Right kidney (tissue), 1 donor: ENCODE measurements at regions not wholly inside any gene's neighbourhood (a gene's known extent, or its start where the extent isn't known, plus 50 kb on each side); places are given as distances from the start of the nearest gene placed in this dataset.
"Not testable (repeated sequence)": the region's sequence is repeated elsewhere in the genome, so short reads cannot be mapped to it uniquely, and the experiment has no call there.

Source experiments
- DNase-seq: peaks from one replicate; pipeline ENCODE4 v3.0.0-alpha.2; 2016

DNA sequence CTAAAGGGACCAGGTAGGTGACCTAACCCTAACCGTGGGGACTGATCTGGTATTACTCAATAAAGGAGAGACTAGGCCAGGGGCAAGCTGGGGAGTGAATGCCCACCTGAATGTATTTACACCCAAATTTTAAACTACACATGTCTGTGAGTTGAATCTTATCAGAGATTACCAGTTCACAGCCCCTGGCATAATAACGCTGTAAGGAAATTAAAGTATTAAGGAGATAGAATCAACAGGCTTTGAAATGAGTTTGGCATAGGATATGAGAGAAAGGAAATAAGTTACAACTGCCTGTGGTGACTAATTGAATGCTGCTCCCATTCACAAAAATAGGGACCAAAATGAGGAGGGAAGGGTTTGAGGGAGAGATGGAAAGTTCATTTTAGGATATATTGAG is 593.3 kb downstream of the CSNK1G3 start:
- DNase-seq: no peak

- no peak for DNase-seq
Measured at GRCh38 chr5:124104821-124105220, 592.8 kb downstream of the CSNK1G3 start.

- no peak for DNase-seq
Measured at GRCh38 chr5:124104344-124104743, 592.4 kb downstream of the CSNK1G3 start.

DNA sequence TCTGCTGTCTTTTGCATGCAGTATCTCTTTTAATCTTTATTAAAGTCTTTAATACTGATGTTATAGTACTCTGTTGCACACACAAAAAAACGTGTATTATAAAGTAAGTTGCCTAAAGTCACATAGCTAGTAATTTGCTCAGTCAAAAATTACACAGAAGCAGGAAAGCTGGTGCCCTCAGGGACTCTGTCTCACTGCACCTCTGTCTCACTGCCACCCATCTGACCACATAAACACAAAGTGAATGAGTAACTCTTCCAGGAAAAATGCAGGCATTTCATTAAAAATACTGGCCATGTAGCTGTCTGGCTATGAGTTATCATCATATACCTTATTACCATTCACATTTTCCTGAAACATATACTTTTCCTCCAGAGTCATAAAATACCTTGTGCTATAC is 591.7 kb downstream of the CSNK1G3 start:
- DNase-seq: no peak

DNA sequence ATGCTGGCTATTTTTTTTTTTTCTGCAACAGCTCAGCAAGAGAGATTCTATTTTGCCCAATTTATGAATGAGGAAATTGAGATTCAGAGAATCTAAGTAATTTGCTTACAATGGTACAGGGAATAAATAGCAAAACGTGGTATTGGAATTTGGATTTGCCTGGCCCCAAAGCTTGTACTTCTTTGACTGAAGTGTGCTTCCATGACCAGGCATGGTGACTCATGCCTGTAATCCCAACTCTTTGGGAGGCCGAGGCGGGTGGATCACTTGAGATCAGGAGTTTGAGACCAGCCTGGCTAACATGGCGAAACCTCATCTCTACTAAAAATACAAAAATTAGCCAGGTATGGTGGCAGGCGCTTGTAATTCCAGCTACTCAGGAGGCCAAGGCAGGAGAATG is 591.1 kb downstream of the CSNK1G3 start:
- DNase-seq: not testable (repeated sequence)

GRCh38 chr5:124102486-124102885 is 590.5 kb downstream of the CSNK1G3 start:
- no peak for DNase-seq

- DNase-seq: no peak
Measured at GRCh38 chr5:124093658-124094057, 581.7 kb downstream of the CSNK1G3 start.

GRCh38 chr5:124090115-124090514 is 578.1 kb downstream of the CSNK1G3 start:
- no peak for DNase-seq

- DNase-seq: no peak
Measured at GRCh38 chr5:124089578-124089977, 577.6 kb downstream of the CSNK1G3 start.

- no peak for DNase-seq
Measured at GRCh38 chr5:124088289-124089032, 576.5 kb downstream of the CSNK1G3 start.

DNA sequence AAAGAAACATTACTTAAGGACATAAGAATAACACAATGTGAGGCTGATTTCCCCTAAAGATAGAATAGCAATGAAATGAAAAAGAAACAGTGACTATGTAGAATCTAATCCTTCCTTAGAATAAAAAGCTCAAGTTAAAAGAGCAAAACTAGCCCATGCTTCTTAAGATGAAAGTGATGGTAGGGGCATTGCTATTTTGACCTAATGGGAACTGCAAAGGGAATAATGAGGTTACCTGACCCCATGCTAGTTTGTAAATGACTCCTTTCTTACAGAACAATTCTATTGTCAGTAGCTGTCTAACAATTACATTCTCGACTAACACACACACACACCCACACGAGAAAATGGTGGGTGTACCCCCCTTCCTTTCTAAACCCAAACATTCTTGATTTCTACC is 575.8 kb downstream of the CSNK1G3 start:
- DNase-seq: no peak

GRCh38 chr5:124080256-124080655 is 568.3 kb downstream of the CSNK1G3 start:
- no peak for DNase-seq

DNA sequence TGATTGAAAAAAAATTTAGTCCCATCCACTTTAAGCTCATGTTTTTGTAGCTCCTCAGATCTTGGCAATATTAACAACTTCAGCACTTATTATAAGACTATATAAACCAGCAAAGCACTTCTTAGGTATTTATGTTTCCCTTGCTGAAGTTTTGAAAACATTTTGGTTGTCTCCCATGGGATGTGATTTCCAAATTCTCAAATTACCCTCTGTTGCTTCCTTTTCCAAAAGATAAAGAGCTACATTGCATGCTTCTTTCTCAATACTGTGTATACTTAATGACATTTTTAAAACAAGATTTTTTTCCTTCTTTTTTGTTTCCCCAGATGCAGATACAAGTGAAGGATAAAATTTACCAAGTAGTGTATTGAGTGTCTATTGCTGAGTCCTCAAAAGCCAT is 567.1 kb downstream of the CSNK1G3 start:
- no peak for DNase-seq

GRCh38 chr5:124074500-124074899 is 562.5 kb downstream of the CSNK1G3 start:
- no peak for DNase-seq

- no peak for DNase-seq
Measured at GRCh38 chr5:124072570-124072969, 560.6 kb downstream of the CSNK1G3 start.

GRCh38 chr5:124071039-124071438 is 559.1 kb downstream of the CSNK1G3 start:
- no peak for DNase-seq

- DNase-seq: no peak
Measured at GRCh38 chr5:124065508-124065907, 553.5 kb downstream of the CSNK1G3 start.

GRCh38 chr5:124064956-124065355 is 553.0 kb downstream of the CSNK1G3 start:
- no peak for DNase-seq

DNA sequence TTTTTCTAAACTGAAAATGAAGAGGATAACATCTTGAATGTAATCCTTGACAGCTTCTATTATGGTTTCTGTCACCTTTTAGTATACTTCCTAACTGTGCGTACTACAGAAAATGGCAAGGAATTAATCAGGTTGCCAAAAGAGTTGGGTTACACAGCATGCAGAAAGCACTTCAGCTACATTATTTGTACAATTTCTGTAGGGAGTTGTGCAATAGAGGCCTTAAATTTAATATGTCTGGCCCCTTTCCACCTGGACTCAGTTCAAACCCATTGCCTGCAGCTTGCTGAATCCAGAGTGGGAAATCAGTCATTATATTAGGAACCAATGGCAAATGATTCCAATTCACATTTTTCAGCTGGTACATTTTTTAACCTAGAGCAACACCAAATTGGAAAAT is 549.7 kb downstream of the CSNK1G3 start:
- DNase-seq: no peak

GRCh38 chr5:124061068-124061430 is 549.1 kb downstream of the CSNK1G3 start:
- DNase-seq: no peak

DNA sequence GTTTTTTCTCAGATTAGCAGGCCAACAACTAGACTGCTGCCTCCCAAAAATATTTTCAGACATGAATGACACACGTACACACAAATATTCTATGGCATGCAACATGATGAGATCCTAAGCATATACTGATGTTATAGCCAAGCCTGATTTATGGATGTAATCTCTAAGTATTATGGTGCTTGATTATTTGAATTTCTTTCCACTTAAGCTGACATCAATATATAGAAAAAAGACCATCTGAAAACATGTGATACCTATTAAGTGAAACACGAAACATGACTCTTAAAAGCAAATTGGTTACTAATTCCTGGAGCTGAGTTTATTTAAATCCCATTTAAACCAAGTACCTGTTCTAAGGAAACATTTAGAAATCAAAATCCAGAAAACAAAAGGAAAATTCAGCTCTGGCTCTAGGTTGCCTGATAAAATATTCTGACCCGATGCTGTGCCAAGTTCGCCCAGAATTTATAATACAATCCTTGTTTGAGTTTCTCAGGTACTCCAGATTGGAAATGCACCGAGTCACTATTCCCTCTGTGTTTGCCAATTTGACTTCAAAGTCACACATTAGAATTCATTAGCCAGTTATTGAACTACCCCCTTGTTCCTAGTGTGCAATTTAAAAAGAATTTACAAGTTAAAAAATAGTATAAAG is 548.6 kb downstream of the CSNK1G3 start:
- no peak for DNase-seq

GRCh38 chr5:124060011-124060410 is 548.0 kb downstream of the CSNK1G3 start:
- DNase-seq: no peak

- no peak for DNase-seq
Measured at GRCh38 chr5:124059200-124059599, 547.2 kb downstream of the CSNK1G3 start.

DNA sequence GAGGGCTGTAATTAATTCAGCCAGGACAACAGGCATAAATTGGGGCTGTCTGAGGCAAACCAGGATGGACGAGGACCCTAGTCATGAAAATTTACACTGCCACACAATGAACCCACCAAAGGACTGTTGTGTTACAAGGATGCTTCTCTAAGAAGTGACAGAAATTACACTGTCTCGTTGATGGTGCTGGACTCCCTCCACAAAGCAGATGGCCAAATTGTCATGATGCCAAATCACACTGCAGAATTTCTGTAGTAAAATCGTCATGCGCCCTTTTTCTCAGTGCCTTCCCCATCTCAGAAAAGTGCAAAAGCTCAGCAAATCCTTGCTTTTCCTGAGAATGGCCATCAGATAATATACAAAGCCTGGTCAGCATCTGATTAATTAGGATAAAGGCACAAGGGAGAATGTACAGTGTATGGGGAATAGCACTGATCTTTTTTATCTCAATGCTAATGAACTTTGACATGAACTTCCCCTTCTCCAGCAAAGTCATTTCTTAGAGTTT is 545.8 kb downstream of the CSNK1G3 start:
- peak; percentile 20 for DNase-seq
